ENCODE measurements at regions not wholly inside any gene's neighbourhood (a gene's known extent, or its start where the extent isn't known, plus 50 kb on each side); places are given as distances from the start of the nearest gene placed in this dataset.

- DNase-seq: no peak
Observed at GRCh38 chr13:79081942-79082341, 324.1 kb downstream of the RBM26 start.

GRCh38 chr13:79079351-79079839, 326.7 kb downstream of the RBM26 start:
- no peak for DNase-seq

- DNase-seq: no peak
Observed at GRCh38 chr13:79075703-79076102, 330.4 kb downstream of the RBM26 start.

- no peak for DNase-seq
Observed at GRCh38 chr13:79070343-79070974, 335.6 kb downstream of the RBM26 start.

- no peak for DNase-seq
Observed at GRCh38 chr13:79062291-79062690, 343.8 kb downstream of the RBM26 start.

DNA sequence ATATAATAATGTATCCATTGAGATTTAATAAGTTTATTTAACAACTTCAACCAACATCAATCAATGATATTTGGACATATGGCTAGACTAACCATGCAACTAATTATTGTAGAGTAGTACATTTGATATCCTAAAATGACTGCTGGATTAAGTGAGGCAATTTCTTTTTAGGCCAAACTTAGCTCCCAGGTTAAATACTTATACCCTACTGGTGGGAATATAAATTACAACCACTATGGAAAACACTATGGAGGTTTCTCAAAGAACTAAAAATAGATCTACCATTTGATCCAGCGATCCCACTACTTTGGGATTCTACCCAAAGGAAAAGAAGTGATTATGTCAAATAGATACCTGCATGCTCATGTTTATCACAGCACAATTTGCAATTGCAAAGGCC, 345.8 kb downstream of the RBM26 start:
- no peak for DNase-seq

DNA sequence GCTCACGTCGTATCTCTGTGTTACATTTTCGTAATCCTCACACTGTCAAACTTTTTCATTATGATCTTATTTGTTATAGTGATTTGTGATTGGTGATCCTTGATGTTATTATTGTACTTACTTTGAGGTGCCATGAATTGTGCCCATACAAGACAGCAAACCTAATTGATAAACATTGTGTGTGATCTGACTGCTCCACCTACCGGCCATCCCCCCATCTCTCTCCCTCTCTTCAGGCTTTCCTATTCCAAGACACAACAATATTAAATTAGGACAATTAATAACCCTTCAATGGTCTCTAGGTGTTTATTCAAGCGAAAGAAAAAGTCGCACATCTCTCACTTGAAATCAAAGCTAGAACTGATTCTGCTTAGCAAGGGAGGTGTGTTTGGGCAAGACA, 349.3 kb downstream of the RBM26 start:
- DNase-seq: no peak

GRCh38 chr13:79051472-79051871, 354.6 kb downstream of the RBM26 start:
- DNase-seq: no peak

DNA sequence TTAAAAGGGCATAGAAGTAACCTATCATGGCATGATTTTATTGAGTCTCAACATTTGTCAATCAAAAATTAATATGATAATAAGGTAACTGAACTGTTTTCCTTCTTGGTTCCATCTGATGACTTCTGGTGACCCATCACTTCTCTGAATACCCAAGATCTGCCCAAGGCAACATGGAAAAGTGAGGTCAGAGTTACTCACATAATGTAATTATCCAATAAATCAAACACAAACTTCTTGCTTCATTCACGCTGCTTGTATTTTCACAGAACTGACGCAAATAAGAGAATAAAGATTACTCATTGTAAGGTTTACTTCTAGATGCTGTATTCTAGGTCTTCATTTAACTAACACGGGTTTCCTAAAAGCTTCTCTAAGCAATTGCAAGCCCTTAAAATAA, 361.6 kb downstream of the RBM26 start:
- DNase-seq: no peak

DNA sequence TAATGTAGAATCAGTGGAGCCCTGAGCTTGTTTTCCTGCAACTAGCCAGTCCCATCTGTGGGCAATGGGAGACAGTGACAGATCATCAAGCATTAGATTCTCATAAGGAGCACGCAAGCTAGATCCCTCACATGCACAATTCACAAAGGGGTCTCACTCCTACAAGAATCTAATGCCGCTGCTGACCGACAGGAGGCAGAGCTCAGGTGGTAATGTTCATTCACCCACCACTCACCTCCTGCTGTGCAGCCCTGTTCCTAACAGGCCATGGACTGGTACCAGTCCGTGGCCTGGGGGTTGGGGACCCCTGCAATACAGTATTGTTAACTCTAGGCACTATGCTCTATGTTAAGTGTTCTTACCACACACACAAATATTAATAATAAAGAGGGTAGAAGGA, 362.8 kb downstream of the RBM26 start:
- DNase-seq: no peak

- DNase-seq: no peak
Observed at GRCh38 chr13:79037197-79037596, 368.9 kb downstream of the RBM26 start.

DNA sequence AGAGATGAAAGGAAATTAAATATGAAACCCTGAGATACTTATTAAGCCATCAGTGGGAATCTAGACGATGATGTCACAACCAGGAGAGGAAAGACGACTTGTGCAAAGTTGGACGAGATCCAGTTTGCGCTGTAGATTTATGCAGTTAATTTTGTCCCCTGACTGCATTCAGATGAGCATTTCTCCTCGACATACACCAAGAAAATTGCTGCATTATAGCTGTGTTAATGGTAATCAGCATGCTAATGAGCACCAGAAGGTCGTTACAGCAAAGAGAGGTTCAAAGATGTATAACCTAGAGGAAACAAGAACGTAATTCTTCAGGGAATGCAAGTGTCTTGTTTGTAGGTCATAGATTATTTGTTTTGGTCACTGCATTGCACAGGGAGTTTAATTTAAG, 371.7 kb downstream of the RBM26 start:
- no peak for DNase-seq

DNA sequence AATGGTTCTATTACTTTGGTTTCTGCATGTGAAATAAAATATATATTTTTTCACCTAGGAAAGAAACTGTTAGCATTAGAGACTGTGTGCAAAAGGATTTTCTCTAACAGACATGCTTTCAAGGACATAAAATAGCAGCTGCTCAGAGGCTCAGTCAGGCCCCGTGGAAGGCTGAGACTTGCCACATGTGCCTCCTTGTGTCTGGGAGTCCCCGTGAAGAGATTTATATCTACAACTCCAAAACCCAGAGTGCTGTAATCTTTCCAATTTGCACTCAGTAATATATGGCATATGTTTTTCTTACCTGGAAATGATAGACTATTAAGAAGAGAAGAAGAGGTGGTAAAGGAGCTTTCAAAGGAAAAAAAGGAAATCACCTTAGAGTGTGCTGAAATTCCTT, 371.6 kb upstream of the OBI1 start:
- DNase-seq: no peak

GRCh38 chr13:79018166-79018565, 359.2 kb upstream of the OBI1 start:
- no peak for DNase-seq

DNA sequence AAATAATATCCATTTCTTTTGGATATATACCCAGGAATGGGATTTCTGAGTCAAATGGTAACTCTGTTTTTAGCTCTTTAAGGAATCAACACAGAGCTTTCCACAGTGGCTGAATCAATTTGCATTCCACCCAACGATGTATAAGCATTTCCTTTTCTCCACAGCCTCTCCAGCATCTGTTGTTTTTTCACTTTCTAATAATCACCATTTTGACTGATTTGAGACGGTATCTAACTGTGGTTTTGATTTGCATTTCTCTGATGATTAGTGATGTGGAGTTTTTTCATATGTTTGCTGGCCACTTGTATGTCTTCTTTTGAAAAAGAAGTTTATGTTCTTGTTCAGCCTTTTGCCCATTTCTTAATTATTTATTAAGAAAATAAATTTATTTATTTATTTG, 352.2 kb upstream of the OBI1 start:
- no peak for DNase-seq

DNA sequence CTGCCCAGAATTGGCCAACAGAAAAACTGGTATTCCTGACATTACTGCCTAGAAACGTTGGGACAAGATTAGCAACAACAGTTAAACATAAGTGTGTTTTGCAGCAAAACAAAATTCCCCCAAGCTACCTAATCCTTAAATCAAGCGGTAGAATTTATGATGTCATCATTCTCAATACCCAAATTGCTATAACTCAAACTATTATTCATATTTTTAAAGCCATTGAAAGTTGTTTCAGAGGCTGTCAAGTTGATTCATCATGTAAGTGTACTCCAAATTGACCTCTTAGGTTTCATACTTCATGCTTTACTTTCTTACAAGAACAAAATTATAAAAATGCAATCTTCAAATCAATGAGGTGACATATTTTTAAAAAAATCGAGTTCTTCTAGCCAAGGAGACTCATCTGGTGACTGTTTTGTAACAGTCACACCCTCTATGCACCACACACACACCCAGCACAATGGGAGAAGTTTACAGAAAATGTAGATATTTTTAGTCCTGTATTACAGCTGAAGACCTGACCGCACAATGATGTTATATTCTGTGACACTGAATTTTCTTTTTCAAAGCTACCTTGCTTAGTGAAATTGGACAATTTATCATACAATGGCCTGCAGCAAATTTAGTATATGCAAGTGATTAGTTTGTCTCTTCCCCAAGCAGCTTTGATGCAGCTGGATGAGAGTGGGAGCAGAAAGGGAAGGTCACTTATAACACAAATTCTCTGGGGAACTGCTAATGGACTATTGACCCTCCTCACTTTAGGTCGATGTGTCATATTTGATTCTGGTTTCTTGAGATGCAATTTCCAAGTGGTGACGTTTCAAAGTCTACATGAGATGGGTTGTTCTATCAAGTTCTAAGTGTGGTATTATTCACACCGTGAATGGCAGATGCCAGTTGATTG, 345.3 kb upstream of the OBI1 start:
- no peak for DNase-seq

- DNase-seq: no peak
Observed at GRCh38 chr13:78999494-78999893, 340.5 kb upstream of the OBI1 start.

- no peak for DNase-seq
Observed at GRCh38 chr13:78998630-78999315, 339.8 kb upstream of the OBI1 start.

- DNase-seq: no peak
Observed at GRCh38 chr13:78997902-78998629, 339.1 kb upstream of the OBI1 start.

DNA sequence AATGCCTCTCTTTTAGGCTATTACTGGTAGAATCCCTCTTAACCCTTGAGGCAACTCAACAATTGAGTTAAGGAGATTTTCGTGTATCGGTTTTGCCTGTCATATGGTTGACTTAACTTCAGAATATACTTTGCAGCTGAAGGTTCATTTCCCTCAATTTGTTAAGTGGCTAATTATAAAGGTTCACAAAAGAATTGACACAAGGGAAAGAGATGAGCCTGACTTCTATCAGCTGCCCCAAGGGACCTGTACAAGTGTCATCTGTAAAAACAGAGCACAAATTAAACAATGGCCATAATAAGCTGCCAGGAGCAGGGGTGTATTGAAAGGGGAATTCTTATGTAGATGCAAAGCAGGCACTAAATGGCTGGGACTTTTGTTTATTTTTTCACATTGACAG, 334.8 kb upstream of the OBI1 start:
- DNase-seq: peak; percentile 44

GRCh38 chr13:78981913-78982312, 323.0 kb upstream of the OBI1 start:
- no peak for DNase-seq

- no peak for DNase-seq
Observed at GRCh38 chr13:78979349-78979748, 320.4 kb upstream of the OBI1 start.

DNA sequence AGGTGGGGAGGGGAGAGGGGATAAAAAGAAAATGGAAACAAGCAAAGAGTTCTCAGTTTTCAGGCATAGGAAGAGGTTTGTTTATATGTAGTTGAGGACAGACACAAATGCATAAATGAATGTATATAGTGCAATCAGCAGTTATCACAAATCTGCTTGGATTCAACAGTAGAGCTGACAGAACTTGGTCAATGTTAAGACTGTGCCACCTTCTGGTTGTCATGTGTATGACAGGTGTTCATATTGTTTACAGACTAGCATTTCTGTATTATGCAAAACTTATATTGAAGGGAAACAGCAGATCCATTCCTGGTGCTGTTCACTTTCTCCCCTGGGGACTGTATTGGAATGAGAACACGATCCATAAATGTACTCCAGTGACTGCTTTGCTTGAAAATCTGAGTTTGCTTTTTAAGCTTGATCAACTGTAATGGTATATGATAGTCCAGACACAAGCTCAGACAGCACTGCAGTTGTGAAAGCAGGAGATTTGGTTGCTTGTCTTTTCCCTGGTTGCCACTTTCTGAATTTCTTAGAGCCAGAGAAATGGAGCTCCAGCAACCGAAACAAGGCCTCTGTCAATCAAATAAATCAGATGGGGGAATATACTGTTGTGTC, 319.5 kb upstream of the OBI1 start:
- DNase-seq: peak; percentile 4

All from NCI-H1436 treated with DMSO at 0.1 percent for 48 hours (cell line).